Stimulated activated naive B cell treated with anti-CD40 and anti-IgM and Interleukin-4, amounts not matched to agents 10 μg/mL and 1 μg/mL and 100 μg/mL, for 72 hours (primary cell): ENCODE measurements at regions not wholly inside any gene's neighbourhood (a gene's known extent, or its start where the extent isn't known, plus 50 kb on each side); places are given as distances from the start of the nearest gene placed in this dataset.

Experiments
- ATAC-seq, 2 donors: fragments of 150-1000 bp; cut with Tn5 transposase; replicated peaks; 2 replicates each; pipeline ENCODE4 v1.10.0; 2021; ENCODE audit warnings: moderate library complexity in 1 of 2
- DNase-seq: peaks from one replicate; pipeline ENCODE4 v3.0.0; 2021
- H3K27ac Mint-ChIP-seq: one replicate; pipeline ENCODE4 v1.8.0; 2022; ENCODE audit warnings: mild to moderate bottlenecking, mixed read lengths
- H3K27me3 Mint-ChIP-seq, 2 donors: one replicate each; pipeline ENCODE4 v1.8.0; 2022; ENCODE audit warnings: mixed read lengths in 2 of 2
- H3K36me3 Mint-ChIP-seq, 2 donors: one replicate each; pipeline ENCODE4 v1.8.0; 2022; ENCODE audit warnings: mixed read lengths in 2 of 2, mild to moderate bottlenecking in 1 of 2
- H3K4me1 Mint-ChIP-seq, 2 donors: one replicate each; pipeline ENCODE4 v1.8.0; 2022; ENCODE audit warnings: mixed read lengths in 2 of 2, mild to moderate bottlenecking in 1 of 2
- H3K4me3 Mint-ChIP-seq, 2 donors: one replicate each; pipeline ENCODE4 v1.8.0; 2022; ENCODE audit warnings: mild to moderate bottlenecking in 2 of 2, mixed read lengths in 2 of 2, moderate library complexity in 1 of 2
- H3K9me3 Mint-ChIP-seq, 2 donors: one replicate each; pipeline ENCODE4 v1.8.0; 2022; ENCODE audit warnings: mixed read lengths in 2 of 2, mild to moderate bottlenecking in 1 of 2

DNA sequence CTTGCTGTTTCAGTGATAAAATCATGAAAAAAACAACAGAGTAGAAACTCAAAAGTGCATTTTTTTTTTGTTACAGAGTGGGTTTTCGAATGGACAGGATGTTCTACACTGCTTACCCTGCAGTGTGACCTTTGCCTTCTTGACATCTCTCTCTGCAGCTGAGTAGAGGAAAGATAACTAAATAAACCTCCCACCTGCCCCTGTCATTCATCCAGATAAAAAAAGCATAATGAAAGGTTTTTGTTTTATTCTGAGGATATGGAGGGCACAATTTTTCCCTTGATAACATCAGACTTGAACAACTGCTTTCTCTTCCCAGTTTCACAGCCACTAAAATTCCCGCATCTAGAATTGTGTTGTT lies 193.6 kb upstream of the FOXQ1 start:
- DNase-seq (no peak), ATAC-seq (no peak)
- H3K4me1 Mint-ChIP-seq = no peaks in the 10 kb centered on the region
- no peak overlapping the region for H3K4me3 Mint-ChIP-seq
- H3K27me3 Mint-ChIP-seq = peaks cover 15 to 22% of the 10 kb centered on the region in 2 donors
- H3K27ac Mint-ChIP-seq = no peak overlapping the region
- peaks cover 0 to 2% of the 10 kb centered on the region in 2 donors for H3K9me3 Mint-ChIP-seq
- no peaks in the 10 kb centered on the region for H3K36me3 Mint-ChIP-seq

- Mint-ChIP-seq H3K4me3 (no peak overlapping the region), H3K9me3 (peaks cover 0 to 2% of the 10 kb centered on the region in 2 donors), H3K27ac (no peak overlapping the region), H3K36me3 (no peaks in the 10 kb centered on the region), H3K27me3 (peaks cover 19 to 26% of the 10 kb centered on the region in 2 donors), H3K4me1 (no peaks in the 10 kb centered on the region)
- ATAC-seq (no peak), DNase-seq (no peak)
These were observed 194.2 kb upstream of the FOXQ1 start for GRCh38 chr6:1117530-1118286.

DNA sequence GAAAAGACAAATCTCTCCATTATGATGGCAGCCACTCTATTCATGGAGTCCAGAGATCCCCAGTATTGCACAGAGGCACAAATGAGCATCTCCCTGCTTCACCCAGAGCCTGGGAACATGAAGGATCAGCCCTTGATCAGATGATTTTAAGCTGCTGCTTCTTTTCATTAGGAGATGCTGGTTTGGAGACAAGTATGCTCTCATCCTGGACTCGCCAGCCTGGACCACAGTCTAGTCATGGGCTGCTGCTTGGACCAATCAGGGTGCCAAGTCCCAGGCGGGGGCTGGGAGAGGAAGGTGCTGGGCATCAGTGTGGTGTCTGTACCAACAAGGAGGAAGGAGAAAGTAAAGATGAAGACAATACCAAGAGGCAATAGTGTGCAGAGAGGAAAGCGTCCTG lies 195.7 kb upstream of the FOXQ1 start:
- DNase-seq (no peak), ATAC-seq (no peak)
- H3K27ac Mint-ChIP-seq = no peak overlapping the region
- peaks cover 0 to 2% of the 10 kb centered on the region in 2 donors for H3K9me3 Mint-ChIP-seq
- no peaks in the 10 kb centered on the region for H3K4me1 Mint-ChIP-seq
- no peak overlapping the region for H3K4me3 Mint-ChIP-seq
- peaks cover 19 to 26% of the 10 kb centered on the region in 2 donors for H3K27me3 Mint-ChIP-seq
- H3K36me3 Mint-ChIP-seq = no peaks in the 10 kb centered on the region

DNA sequence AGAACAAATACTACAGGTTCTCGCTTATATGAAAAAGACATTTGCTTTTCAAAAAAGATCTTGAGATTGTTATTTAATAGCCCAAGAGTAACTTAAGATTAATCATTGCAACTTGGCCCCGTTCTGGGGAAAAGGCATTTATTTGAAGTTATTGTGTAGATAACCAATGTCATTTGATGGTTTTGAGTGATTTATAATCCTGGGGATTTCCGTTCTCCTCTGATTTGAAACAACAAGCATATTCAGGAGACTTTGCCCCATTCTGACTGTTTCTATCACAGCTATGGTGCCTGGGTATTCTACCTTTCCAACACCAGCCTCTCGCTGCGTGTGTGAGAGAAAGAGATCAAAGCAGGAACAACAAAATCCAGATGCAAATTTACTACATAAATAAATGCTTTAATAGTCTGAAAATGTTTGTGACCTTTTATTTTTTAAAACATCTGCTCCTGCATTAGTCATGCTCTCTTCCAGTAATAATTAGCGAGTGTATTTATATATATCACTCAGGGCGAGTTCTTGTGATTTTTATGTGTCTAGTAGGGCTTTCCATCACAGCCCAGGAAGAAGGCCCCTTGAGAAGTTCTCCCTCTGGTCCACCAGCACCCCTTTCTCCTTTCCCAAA lies 197.9 kb upstream of the FOXQ1 start:
- Mint-ChIP-seq H3K4me1 (no peaks in the 10 kb centered on the region), H3K27me3 (peaks cover 18 to 26% of the 10 kb centered on the region in 2 donors), H3K9me3 (peaks cover 0 to 2% of the 10 kb centered on the region in 2 donors), H3K4me3 (no peak overlapping the region), H3K27ac (no peak overlapping the region), H3K36me3 (no peaks in the 10 kb centered on the region)
- DNase-seq = no peak
- no peak for ATAC-seq

DNA sequence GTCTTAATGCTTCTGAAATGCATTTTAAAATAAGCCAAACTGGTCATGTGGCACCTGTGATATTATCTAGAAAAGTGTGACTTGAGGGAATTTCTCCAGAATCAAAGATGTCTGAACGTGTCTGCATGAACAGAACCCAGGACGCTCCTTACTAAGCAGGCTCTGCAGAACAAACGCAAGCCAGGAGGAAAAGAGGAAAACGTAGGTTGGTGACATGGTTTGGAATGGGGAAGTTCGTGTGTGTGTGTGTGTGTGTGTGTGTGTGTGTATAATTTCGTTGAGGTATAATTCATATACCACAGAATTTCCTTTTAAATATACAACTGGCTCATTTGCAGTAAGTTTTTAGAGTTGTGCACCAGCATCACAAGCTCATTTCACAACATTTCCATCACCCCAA lies 200.5 kb upstream of the FOXQ1 start:
- ATAC-seq (no peak), DNase-seq (no peak)
- H3K27ac Mint-ChIP-seq = no peak overlapping the region
- H3K27me3 Mint-ChIP-seq = peaks cover 28 to 41% of the 10 kb centered on the region in 2 donors
- no peaks in the 10 kb centered on the region for H3K4me1 Mint-ChIP-seq
- peaks cover 4 to 6% of the 10 kb centered on the region in 2 donors for H3K9me3 Mint-ChIP-seq
- H3K4me3 Mint-ChIP-seq = no peak overlapping the region
- H3K36me3 Mint-ChIP-seq = no peaks in the 10 kb centered on the region

GRCh38 chr6:1110941-1111349 lies 201.0 kb upstream of the FOXQ1 start:
- Mint-ChIP-seq H3K27me3 (peaks cover 25 to 37% of the 10 kb centered on the region in 2 donors), H3K4me1 (no peaks in the 10 kb centered on the region), H3K27ac (no peak overlapping the region), H3K4me3 (no peak overlapping the region), H3K9me3 (peaks cover 4 to 6% of the 10 kb centered on the region in 2 donors), H3K36me3 (no peaks in the 10 kb centered on the region)
- ATAC-seq (no peak), DNase-seq (no peak)

DNA sequence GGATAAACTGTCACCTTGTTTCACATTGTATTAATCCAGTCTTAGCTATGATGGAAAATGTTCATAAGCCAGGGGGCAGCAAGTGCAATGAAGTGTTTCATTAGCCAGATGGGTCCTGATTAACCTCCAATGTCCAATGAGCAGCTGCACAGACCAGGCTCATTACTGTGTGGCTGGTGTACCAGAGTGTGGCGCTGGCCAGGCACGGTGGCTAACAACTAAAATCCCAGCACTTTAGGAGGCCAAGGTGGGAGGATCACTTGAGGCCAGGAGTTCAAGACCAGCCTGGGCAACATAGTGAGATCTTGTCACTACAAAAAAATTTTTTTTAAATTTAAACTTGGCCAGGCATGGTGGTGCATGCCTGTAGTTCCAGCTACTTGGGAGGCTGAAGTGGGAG lies 201.7 kb upstream of the FOXQ1 start:
- no peaks in the 10 kb centered on the region for H3K36me3 Mint-ChIP-seq
- H3K27me3 Mint-ChIP-seq = peaks cover 29 to 36% of the 10 kb centered on the region in 2 donors
- no peak overlapping the region for H3K4me3 Mint-ChIP-seq
- ATAC-seq (no peak), DNase-seq (no peak)
- H3K9me3 Mint-ChIP-seq = peaks cover 4 to 6% of the 10 kb centered on the region in 2 donors
- no peak overlapping the region for H3K27ac Mint-ChIP-seq
- H3K4me1 Mint-ChIP-seq = no peaks in the 10 kb centered on the region

GRCh38 chr6:1109134-1109533 lies 202.8 kb upstream of the FOXQ1 start:
- Mint-ChIP-seq H3K36me3 (no peaks in the 10 kb centered on the region), H3K9me3 (peaks cover 4 to 6% of the 10 kb centered on the region in 2 donors), H3K4me3 (no peak overlapping the region), H3K27me3 (peaks cover 21 to 33% of the 10 kb centered on the region in 2 donors), H3K4me1 (no peaks in the 10 kb centered on the region), H3K27ac (no peak overlapping the region)
- ATAC-seq (no peak), DNase-seq (no peak)

DNA sequence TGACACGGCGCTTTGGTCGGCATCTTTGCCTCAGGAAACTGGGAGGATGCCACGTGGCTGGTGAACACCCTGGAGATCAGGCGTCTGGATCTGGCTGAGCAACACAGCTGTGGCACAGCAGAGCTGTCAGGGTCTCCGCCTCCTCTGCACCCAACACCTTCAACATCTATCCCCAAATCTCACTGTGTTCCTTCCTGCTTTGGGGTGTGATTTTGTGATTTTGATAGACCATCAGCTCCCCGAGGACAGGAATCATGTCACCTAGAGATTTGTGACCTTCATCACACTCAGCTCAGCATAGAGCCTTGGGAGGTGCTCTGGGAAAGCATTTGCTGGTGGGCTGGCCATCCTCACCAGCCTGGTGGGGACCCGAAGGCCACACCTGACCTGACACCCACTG lies 203.7 kb upstream of the FOXQ1 start:
- no peak overlapping the region for H3K4me3 Mint-ChIP-seq
- H3K36me3 Mint-ChIP-seq = no peaks in the 10 kb centered on the region
- DNase-seq = no peak
- no peak for ATAC-seq
- H3K9me3 Mint-ChIP-seq = peaks cover 4 to 6% of the 10 kb centered on the region in 2 donors
- no peaks in the 10 kb centered on the region for H3K4me1 Mint-ChIP-seq
- H3K27ac Mint-ChIP-seq = no peak overlapping the region
- peaks cover 24 to 36% of the 10 kb centered on the region in 2 donors for H3K27me3 Mint-ChIP-seq

- H3K27ac Mint-ChIP-seq = no peak overlapping the region
These were observed 204.3 kb upstream of the FOXQ1 start for GRCh38 chr6:1107578-1107977.

DNA sequence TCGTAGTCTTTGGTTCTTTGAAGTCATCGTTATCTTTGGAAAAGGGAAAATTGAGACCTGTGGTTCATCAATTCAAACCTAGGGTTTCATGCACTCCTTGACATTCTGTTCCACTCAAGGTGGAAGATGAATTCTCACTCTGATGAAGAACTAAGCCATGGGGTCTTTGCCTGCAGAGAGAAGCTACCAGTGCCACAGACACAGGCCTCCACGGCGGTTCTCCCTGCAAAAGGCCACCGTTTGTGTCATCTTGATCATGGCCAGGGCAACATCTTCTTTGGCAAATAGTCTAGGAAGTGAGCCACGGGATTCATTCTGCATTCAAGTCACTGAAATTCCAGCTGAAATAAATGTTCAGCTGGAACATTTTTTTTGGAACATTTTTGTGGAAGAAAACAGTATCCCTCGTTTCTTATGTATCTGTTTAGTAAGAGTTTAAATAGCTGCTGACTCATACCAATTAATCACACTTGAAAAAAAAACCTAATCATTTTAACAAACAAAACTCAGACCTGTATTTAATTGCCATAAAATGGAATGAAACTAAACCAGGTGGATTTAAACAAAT lies 206.0 kb upstream of the FOXQ1 start:
- DNase-seq (no peak), ATAC-seq (no peak)
- Mint-ChIP-seq H3K9me3 (peaks cover 4 to 6% of the 10 kb centered on the region in 2 donors), H3K27ac (no peak overlapping the region), H3K4me1 (no peaks in the 10 kb centered on the region), H3K36me3 (no peaks in the 10 kb centered on the region), H3K4me3 (no peak overlapping the region), H3K27me3 (peaks cover 34 to 44% of the 10 kb centered on the region in 2 donors)

More at GRCh38 chr6:1107578-1107977, 204.3 kb upstream of the FOXQ1 start:
- no peak for DNase-seq
- no peaks in the 10 kb centered on the region for H3K4me1 Mint-ChIP-seq
- no peaks in the 10 kb centered on the region for H3K36me3 Mint-ChIP-seq
- no peak overlapping the region for H3K4me3 Mint-ChIP-seq
- no peak for ATAC-seq
- peaks cover 24 to 33% of the 10 kb centered on the region in 2 donors for H3K27me3 Mint-ChIP-seq
- H3K9me3 Mint-ChIP-seq = peaks cover 4 to 6% of the 10 kb centered on the region in 2 donors

DNA sequence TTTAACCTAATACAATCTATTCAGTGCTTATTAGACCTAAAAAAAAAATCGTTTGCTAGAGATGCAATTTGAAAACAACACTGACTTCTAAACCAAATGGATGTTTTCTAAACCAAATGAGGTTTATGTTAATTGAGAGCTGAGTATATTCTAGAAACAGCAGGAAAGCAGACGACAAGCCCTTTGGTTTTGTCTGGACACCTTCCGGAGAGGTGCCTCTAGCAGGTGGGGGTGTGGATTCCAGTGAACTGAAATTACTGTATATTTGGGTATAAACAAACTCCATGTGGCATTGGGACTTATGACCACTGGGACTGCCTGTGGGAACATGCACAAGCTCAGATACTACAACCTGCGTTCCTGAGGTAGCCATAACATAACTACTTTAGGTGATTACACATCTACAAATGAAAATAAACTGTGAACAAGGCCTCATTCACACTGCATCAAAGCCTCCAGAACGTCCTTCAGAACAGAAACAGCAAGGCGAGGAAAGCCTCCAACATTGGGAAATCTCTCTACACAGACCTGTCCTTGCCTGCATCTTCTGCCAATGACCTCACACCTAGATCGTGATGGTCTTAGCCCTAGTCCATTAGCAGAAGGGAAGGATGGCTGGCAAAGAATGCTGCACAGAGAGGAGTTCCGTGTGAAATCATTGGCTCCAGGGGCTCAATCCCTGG lies 206.8 kb upstream of the FOXQ1 start:
- H3K27ac Mint-ChIP-seq = no peak overlapping the region
- H3K4me1 Mint-ChIP-seq = no peaks in the 10 kb centered on the region
- H3K9me3 Mint-ChIP-seq = peaks cover 4 to 6% of the 10 kb centered on the region in 2 donors
- DNase-seq (no peak), ATAC-seq (no peak)
- H3K4me3 Mint-ChIP-seq = no peak overlapping the region
- no peaks in the 10 kb centered on the region for H3K36me3 Mint-ChIP-seq
- H3K27me3 Mint-ChIP-seq = peaks cover 37 to 52% of the 10 kb centered on the region in 2 donors

DNA sequence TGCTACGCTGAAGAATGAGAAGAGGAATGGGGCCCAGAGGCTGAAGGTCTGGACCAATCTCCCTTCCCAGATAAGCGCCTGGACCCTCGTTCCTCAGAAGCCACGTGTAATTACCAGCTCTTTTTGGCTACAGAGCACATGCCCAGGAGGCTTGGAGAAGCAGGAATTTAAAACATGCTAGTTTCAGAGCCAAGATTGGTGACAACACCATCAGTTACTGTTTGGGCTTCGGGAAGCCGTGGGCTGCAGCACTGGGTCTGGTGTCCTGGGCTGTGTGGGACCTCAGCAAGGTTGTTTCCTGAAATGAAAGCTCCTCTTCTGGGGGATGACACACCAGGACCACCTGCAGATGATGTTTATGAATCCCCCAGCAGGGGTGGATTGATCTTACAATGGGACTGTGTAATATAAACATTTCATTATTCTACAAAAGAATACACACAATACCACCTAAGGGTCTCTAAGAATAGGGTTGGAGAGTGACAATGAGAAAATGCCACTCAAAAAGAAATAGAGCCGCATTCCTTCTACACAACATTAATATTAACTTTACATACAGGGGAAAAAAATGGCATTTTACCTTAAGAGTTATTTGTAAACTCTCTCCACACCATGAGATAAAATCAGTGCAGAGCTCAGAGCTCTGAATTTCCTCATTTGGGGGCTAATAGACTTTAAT lies 207.8 kb upstream of the FOXQ1 start:
- no peak for DNase-seq
- Mint-ChIP-seq H3K27ac (no peak overlapping the region), H3K9me3 (peaks cover 4 to 6% of the 10 kb centered on the region in 2 donors), H3K27me3 (peaks cover 45 to 63% of the 10 kb centered on the region in 2 donors), H3K4me3 (no peak overlapping the region), H3K36me3 (no peaks in the 10 kb centered on the region), H3K4me1 (no peaks in the 10 kb centered on the region)
- no peak for ATAC-seq

GRCh38 chr6:1103021-1103420 lies 208.9 kb upstream of the FOXQ1 start:
- no peaks in the 10 kb centered on the region for H3K36me3 Mint-ChIP-seq
- no peak for ATAC-seq
- H3K27me3 Mint-ChIP-seq = peaks cover 36 to 56% of the 10 kb centered on the region in 2 donors
- H3K27ac Mint-ChIP-seq = no peak overlapping the region
- DNase-seq = no peak
- H3K4me1 Mint-ChIP-seq = no peaks in the 10 kb centered on the region
- no peak overlapping the region for H3K4me3 Mint-ChIP-seq
- H3K9me3 Mint-ChIP-seq = peaks cover 4 to 6% of the 10 kb centered on the region in 2 donors
